Fibroblast of villous mesenchyme (primary cell): ENCODE measurements at regions not wholly inside any gene's neighbourhood (a gene's known extent, or its start where the extent isn't known, plus 50 kb on each side); places are given as distances from the start of the nearest gene placed in this dataset.

Source experiments
- DNase-seq: peaks from one replicate; pipeline ENCODE4 v3.0.0-alpha.2; 2010; ENCODE audit warnings: low read depth
- H3K4me3 ChIP-seq: 2 replicates; pipeline ENCODE4 v1.5.1; 2011; ENCODE audit warnings: low read depth, mild to moderate bottlenecking, low read length
- TF ChIP-seq, protein P1 (sequence below): IDR thresholded peaks from 2 replicates; pipeline ENCODE4 v1.5.1; 2012; ENCODE audit warnings: low read depth, mild to moderate bottlenecking, low read length; ENCODE audit not compliant: insufficient read depth

DNA sequence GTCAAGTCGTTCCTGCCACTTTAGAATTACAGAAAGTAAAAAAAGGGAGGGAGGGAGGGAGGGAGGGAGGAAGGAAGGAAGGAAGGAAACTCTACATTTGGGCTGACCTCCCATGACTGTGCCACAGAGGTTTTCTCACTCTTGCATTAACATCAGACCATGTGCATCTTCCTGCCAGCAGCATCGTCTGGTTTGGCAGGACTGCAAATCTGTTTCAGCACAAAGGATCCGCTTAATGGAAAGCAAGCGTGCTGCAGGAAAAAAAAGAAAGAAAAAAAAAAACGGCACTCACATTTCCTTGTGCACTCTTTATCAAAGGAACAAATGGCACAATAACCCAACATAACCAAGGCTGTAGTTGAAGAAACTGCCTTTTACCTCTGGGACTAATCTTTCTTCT lies 148.8 kb upstream of the HES1 start:
- DNase-seq, result no peak
- TF ChIP-seq, protein P1, sequence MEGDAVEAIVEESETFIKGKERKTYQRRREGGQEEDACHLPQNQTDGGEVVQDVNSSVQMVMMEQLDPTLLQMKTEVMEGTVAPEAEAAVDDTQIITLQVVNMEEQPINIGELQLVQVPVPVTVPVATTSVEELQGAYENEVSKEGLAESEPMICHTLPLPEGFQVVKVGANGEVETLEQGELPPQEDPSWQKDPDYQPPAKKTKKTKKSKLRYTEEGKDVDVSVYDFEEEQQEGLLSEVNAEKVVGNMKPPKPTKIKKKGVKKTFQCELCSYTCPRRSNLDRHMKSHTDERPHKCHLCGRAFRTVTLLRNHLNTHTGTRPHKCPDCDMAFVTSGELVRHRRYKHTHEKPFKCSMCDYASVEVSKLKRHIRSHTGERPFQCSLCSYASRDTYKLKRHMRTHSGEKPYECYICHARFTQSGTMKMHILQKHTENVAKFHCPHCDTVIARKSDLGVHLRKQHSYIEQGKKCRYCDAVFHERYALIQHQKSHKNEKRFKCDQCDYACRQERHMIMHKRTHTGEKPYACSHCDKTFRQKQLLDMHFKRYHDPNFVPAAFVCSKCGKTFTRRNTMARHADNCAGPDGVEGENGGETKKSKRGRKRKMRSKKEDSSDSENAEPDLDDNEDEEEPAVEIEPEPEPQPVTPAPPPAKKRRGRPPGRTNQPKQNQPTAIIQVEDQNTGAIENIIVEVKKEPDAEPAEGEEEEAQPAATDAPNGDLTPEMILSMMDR, result no peak

GRCh38 chr3:193989186-193989585 lies 146.8 kb upstream of the HES1 start:
- TF ChIP-seq, protein P1, result no peak
- H3K4me3 ChIP-seq, result no peak overlapping the region
- DNase-seq, result peak; percentile 60

More for the DNA sequence above, 148.8 kb upstream of the HES1 start:
- H3K4me3 ChIP-seq, result no peak overlapping the region

DNA sequence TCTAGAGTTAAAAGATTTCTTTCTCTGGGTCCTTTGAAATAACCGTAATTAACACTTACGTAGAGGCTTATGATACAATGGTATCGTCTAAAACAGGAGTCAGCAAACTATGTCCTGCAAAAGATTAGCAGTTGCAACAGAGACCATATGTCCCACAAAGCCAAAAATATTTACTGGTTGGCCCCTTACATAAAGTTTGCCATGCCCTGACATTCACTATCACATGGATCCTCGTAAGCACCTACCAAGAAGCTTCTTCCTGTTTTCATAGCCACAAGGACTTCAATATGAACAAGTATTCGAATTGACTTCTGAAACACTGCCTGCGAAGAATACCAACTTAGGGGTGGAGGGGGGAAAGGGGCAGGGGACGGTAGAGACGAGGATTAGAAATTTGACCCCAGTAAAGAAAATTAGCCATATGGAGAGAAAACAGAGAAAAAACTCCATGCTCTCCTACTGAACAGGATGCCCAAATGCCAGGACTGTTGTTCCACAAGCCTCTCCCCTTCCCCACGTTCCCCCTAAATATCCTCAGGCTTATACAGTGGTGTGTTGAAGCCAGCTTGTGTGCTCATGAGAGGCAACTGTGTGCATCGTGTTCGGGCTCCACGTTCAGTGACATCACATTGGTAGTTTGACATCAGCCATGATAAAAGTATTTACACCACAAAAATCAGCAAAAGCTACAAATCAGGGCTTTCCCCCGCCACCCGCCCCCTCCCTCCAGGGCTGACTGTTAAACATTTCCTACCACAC lies 144.1 kb upstream of the HES1 start:
- H3K4me3 ChIP-seq, result no peak overlapping the region
- DNase-seq, result peak; percentile 86

GRCh38 chr3:193992425-193993037 lies 143.4 kb upstream of the HES1 start:
- DNase-seq, result no peak
- H3K4me3 ChIP-seq, result no peak overlapping the region
- TF ChIP-seq, protein P1, result no peak

More for the DNA sequence above, 144.1 kb upstream of the HES1 start:
- TF ChIP-seq, protein P1, result no peak

GRCh38 chr3:193996221-193996620 lies 139.7 kb upstream of the HES1 start:
- TF ChIP-seq, protein P1, result no peak
- no peak for DNase-seq
- no peak overlapping the region for H3K4me3 ChIP-seq

DNA sequence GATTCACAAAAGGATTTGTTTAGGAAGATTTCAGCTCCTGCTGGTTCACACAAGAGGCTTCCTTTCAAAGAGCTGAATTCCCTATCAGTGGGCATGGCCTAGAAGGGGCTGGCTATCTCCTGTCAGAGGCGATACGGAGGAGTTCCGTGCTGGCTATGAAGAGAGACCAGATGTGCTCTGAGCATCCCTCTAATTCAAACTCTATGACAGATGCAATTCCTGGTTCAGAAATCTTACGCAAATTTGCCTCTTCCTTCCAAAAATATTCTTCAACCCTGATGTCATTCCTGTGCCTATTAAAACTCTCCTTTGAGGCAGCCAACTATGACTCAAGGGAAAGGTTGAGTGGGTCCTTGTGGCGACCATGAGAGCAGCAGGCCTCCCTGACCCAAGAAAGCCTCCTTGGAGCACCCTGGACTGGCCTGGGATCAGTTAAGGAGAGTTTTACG lies 139.3 kb upstream of the HES1 start:
- TF ChIP-seq, protein P1, result no peak
- DNase-seq, result peak; percentile 59

More for the DNA sequence above, 139.3 kb upstream of the HES1 start:
- no peak overlapping the region for H3K4me3 ChIP-seq
